Erythroblast (primary cell): ENCODE measurements at regions not wholly inside any gene's neighbourhood (a gene's known extent, or its start where the extent isn't known, plus 50 kb on each side); places are given as distances from the start of the nearest gene placed in this dataset.

Experiments
- GATA1 ChIP-seq: IDR thresholded peaks from 2 replicates; pipeline ENCODE4 v1.6.1; 2011; ENCODE audit warnings: low read depth, mild to moderate bottlenecking, control low read depth, low read length, moderate library complexity
- POLR2A ChIP-seq: IDR thresholded peaks from 2 replicates; pipeline ENCODE4 v1.6.1; 2011; ENCODE audit warnings: mild to moderate bottlenecking, low read length

- TF ChIP-seq POLR2A (no peak), GATA1 (no peak)
Observed at GRCh38 chr5:84569307-84569706, 184.6 kb upstream of the EDIL3 start.
